PC-3 (cell line): ENCODE measurements at regions not wholly inside any gene's neighbourhood (a gene's known extent, or its start where the extent isn't known, plus 50 kb on each side); places are given as distances from the start of the nearest gene placed in this dataset.

Experiments used
- CTCF ChIP-seq: fragments of 300-600 bp; sonication (generic); conservative IDR thresholded peaks from 2 replicates; pipeline ENCODE4 v1.5.1; 2017; ENCODE audit warnings: antibody characterized with exemption, low read depth, mild to moderate bottlenecking, low read length
- EZH2 ChIP-seq: fragments of 300-600 bp; sonication (generic); IDR thresholded peaks from one replicate; pipeline ENCODE4 v1.6.1; 2017; ENCODE audit warnings: antibody characterized with exemption, mild to moderate bottlenecking, low read length; ENCODE audit not compliant: unreplicated experiment

DNA sequence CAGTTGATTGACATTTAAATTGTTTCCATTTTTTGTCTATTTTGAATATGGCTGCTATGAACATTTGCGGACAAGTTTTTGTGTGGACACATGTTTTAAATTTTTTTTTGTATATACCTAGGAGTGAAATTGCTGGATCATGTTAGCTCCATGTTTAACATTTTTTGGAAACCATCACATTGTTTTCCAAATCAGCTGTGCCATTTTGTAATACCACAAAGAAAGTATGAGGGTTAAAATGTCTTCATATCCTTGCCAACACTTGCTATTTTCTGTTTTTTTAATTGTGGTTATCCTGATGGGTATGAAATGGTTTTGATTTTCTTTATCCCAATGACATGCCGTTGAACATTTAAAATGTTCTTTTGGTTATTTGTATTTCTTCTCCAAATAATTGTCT is 52.1 kb downstream of the CARTPT start:
- TF ChIP-seq CTCF (no peak), EZH2 (no peak)
